NCI-H146 treated with DMSO at 0.1 percent for 48 hours (cell line): ENCODE measurements at regions not wholly inside any gene's neighbourhood (a gene's known extent, or its start where the extent isn't known, plus 50 kb on each side); places are given as distances from the start of the nearest gene placed in this dataset.

ENCODE experiments used
- DNase-seq: peaks from one replicate; lab custom pipeline; 2025; ENCODE audit not compliant: unreplicated experiment; lab: John Stamatoyannopoulos, UW

DNA sequence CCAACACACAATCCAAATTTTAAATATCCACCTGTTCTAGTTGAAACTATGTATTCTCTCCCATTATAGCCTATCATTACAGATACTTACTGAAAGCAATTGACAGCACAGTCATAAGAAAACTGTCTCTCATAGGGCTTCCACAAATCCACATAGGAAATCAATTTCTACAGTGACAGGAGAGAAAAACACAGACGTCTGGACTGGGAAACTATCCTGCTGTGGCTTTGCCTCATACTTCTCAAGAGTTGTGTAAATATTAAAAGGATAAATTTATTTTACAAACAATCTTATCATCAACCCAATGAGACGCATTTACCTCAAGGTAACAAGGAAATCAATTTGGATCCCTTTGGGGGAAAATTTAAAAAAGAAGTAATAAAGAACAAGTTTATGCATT lies 517.5 kb downstream of the EFNA5 start:
- peak; percentile 41 for DNase-seq

DNA sequence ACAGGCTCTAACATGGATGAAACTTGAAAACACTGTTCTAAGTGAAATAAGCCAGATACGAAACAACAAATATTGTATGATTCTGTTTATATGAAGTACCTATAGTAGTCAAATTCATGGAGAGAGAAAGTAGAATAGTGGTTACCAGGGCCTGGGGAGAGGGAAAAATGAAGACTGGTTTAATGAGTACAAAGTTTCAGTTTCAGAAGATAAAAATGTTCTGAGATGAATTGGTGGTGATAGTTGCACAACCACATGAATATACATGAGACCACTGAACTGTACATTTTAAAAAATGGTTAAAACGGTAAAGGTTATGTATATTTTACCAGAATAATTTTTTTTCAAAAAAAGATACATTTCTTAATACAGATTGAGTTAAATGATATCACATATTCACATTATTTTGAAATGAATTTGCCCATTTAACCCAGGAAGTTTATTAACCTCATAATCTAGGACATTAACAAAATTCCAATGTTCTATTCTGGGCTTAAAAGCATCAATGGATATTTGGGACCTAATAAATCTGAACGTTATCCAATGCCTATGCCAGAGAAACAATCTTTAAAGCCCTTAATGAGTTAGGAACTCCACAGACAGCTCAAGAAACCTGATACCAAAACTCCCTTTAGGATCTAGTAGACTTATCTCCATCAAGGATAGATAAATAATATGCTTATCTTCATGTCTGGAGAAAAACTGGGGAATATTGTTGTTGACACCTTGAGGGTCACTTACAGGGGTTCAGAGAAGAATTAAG lies 521.3 kb downstream of the EFNA5 start:
- DNase-seq = no peak

DNA sequence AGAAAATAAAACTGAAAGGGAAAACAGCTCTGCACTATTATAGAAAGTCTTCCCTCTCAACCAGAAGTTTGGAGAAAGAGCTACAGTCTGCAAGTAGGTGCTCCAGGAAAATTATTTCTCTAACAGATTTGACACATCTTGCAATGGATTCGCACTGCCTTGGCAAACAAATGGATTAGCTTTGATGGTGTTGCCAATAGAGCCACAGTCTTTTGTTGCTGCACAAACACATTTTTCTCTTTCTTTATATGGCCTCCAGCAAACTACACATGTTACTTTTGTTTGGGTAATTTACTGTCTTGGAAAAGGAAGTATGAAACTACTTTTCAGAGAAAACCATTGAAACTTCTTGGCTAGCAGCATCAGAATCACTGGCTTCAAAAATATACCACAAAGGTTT lies 523.1 kb downstream of the EFNA5 start:
- DNase-seq = no peak

- DNase-seq = no peak
Measured at GRCh38 chr5:107146901-107147300, 523.8 kb downstream of the EFNA5 start.

DNA sequence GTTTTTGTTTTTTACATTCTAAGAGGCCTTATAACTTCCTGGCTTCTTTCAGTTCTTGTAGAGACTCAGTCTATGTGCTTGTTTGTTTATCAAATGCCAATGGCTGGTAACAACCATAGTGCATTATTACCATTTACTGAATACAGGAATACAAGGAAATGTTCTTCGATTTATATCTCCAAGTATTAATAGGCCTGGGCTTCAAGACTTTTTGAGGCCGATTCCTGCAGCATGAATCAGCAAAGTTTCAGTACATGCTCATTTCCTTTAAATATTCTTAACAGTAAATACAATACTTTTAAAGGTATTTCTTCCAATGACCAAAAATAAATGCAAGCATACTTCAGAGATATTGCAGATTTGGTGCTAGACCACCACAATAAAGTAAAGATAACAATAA lies 535.3 kb downstream of the EFNA5 start:
- no peak for DNase-seq

DNA sequence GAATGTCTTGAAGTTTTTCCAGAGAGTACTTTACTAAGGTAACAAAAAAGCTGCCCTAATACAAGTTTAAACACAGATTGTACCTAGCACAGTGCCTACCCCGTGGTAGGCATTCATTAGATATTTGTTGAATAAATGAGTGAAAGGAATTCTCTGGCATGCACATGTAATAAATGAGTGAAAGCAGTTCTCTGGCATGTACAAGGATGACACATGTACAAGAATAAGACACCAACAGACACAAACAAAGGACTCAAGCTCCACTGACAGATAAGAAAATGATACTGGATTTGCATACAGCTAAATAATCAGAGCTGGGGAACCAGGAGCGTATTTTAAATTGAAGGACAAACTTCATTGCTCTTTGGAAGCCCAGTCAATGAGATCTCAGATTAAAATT lies 535.8 kb downstream of the EFNA5 start:
- DNase-seq = no peak

DNA sequence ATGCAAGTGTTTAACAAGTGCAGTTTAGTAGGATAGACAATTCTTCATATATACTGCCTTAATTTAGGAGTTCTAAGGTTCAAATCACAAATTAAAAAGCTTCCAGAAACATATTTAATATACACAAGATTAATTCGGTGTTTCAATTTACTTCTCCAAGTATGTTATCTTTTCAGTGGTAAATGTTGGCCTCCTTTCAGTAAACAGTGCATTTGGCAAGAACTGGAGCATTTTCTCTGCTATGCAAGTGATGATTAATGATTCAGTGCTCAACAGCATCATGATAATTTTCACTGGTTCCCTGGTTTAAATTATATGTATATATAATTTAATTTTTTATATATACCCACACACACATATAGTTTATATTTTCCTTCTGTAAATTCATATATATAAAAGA lies 541.7 kb downstream of the EFNA5 start:
- no peak for DNase-seq

DNA sequence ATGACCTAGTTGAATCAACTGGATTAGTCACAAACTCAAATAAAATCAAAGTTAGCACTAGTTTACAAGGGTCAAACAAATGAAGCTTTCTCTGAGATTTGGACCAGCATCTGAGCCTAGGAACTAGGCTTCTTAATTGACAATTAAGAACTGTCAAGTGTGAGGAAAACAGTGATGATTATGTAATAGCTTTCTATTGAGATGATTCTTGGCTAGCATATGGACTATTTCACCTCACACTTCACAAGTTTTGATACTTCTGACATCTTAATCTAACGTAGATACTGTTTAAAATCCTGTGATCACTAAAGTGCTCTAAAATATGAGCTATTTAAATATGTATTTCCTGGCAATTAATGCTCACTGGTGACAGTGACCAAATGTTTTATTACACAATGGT lies 542.9 kb downstream of the EFNA5 start:
- no peak for DNase-seq

GRCh38 chr5:107126341-107126740 lies 544.4 kb downstream of the EFNA5 start:
- DNase-seq = no peak

GRCh38 chr5:107124376-107124775 lies 546.4 kb downstream of the EFNA5 start:
- no peak for DNase-seq

GRCh38 chr5:107123014-107123413 lies 547.7 kb downstream of the EFNA5 start:
- no peak for DNase-seq

DNA sequence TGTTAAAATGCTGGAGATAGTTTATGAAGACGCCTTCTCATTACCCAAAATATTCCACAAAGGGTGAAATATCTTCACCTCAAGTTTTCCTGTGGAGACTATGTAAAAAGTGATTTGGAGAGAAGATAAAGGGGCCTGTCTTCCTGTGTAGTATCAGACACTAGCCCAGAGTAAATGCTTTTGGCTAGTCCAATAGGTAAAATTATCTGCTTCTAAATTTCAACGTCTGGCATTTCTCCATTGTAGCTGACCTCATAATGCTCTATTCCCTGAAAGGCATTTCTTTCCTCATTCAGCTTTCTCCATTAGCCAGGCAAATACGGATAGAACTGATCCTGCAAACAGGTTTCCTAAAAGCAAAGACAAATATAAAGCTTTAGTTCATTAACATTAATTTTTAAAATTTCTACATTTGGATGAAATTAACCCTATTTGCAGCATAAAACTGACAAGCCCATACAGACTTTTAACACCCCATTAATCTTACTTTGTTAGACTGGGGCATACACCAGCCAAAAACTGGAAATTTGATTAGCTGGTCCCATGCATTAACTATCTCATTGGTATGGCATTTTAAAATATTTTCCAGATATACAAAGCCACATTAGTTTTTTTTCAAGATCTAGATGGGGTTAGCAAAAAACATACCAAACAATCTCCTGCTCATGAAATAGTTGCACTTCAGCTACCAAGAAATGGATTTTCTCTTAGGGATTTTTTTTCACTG lies 548.8 kb downstream of the EFNA5 start:
- DNase-seq = no peak

DNA sequence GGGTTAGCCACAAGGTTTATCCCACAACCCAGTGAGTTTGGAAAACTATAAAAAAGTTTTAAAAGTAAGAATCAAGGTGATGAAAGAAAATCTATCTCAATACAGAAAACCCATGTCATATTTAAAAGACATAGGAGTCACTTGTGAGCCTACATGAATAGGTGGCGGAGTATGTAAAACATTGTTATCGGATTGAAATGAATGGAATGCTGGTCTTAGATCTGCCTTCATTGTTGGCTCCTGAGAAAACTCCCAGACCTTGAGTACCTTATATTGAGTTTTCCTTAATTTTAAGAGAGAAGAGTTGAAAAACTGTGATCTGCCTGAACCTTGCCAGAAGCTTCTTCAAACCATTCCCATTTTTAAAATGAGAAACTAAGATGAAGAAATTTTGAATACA lies 551.1 kb downstream of the EFNA5 start:
- DNase-seq = no peak

- DNase-seq = no peak
Measured at GRCh38 chr5:107118184-107119019, 552.3 kb downstream of the EFNA5 start.

DNA sequence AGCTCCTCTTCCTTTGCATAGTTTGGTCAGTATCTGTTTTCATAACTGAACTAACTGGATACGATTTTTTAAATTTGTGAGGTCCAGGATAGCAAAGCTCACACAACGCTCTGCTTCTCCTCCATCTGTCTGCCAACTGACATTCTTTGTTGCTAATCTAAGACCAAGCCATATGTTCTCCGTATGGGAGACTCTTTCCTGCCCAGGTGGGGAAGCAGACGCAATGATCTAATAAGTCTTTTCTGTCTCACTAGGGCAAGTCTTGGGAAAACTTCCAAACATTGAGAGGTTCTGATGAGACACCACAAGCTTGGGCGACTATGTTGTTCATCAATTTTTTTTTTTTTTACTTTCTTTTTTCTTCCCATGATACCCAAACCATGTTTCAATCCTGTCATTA lies 558.5 kb downstream of the EFNA5 start:
- DNase-seq = no peak

GRCh38 chr5:107104040-107104995 lies 566.4 kb downstream of the EFNA5 start:
- no peak for DNase-seq

DNA sequence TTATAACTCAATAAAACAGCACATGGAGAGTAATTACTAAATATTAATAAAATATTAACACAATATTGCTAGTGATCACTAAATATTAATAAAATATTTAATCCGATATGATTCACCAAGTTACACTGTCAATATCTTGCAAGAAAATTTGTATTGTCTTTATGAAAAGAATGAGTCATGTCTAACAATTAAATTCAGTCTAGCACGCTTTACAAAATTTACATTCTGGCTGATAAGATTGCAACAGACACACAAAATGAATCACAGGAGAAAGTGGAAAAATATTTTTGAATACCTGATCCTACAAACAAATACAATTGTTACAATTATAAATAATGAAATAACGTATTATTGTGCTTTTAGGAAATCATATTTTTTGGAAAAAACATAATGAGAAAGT lies 567.2 kb downstream of the EFNA5 start:
- DNase-seq = no peak

GRCh38 chr5:107100121-107100520 lies 570.6 kb downstream of the EFNA5 start:
- no peak for DNase-seq

- DNase-seq = no peak
Measured at GRCh38 chr5:107099506-107099905, 571.2 kb downstream of the EFNA5 start.

- no peak for DNase-seq
Measured at GRCh38 chr5:107092695-107093094, 578.0 kb downstream of the EFNA5 start.

- DNase-seq = peak; percentile 16
Measured at GRCh38 chr5:107090506-107090905, 580.2 kb downstream of the EFNA5 start.
